Brain microvascular endothelial cell (primary cell): ENCODE measurements at regions not wholly inside any gene's neighbourhood (a gene's known extent, or its start where the extent isn't known, plus 50 kb on each side); places are given as distances from the start of the nearest gene placed in this dataset.

Experiments used
- DNase-seq: peaks from one replicate; pipeline ENCODE4 v3.0.0-alpha.2; 2020
- H3K27ac ChIP-seq: fragments of 250-450 bp; sonication (Bioruptor Pico); 2 replicates; pipeline ENCODE4 v1.5.1; 2020; ENCODE audit warnings: mild to moderate bottlenecking, moderate library complexity
- H3K27me3 ChIP-seq: fragments of 250-450 bp; sonication (Bioruptor Pico); replicated peaks from 2 replicates; pipeline ENCODE4 v1.5.1; 2020; ENCODE audit warnings: mild to moderate bottlenecking
- H3K36me3 ChIP-seq: fragments of 250-450 bp; sonication (Bioruptor Pico); replicated peaks from 2 replicates; pipeline ENCODE4 v1.5.1; 2020; ENCODE audit warnings: mild to moderate bottlenecking
- H3K4me3 ChIP-seq: 2 replicates; pipeline ENCODE4 v1.5.1; 2011; ENCODE audit warnings: low read depth, mild to moderate bottlenecking, control low read depth, low read length, moderate library complexity
- in situ Hi-C: cut with HindIII; loops from 2 replicates; pipeline ENCODE4 v1.10.0; 2017; ENCODE audit warnings: low sequenced_read_pairs, low pct_ligation_motif_present
- TF ChIP-seq, protein P1 (sequence below): IDR thresholded peaks from 2 replicates; pipeline ENCODE4 v1.5.1; 2011; ENCODE audit warnings: low read depth, mild to moderate bottlenecking, moderate library complexity, low read length, control low read depth, inconsistent platforms; ENCODE audit errors: missing control alignments

DNA sequence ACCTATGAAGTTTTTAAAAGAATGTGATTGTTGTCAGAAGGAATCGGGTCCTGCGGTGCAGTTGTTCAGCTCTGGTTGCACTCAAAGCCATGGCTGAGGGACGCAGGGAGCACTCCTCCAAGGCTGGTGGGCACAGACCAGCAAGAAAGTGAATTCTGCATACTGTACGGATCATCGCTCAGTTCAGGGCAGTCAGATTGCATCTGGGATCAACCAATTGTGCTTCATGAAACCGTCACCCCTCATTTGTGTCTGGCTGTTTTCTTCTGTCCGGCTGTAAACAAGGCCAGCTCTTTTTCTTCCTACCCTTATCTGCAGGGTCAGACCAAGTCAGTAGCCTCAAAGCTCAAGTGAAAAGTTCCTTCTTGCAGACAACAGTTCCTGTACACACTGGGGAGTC is 478.3 kb downstream of the TFAP2A start:
- Histone ChIP-seq H3K4me3 (no peak overlapping the region), H3K27me3 (no peaks in the 10 kb centered on the region), H3K36me3 (no peaks in the 10 kb centered on the region), H3K27ac (no peak overlapping the region)
- in situ Hi-C loops, result no loop called here
- TF ChIP-seq, protein P1, sequence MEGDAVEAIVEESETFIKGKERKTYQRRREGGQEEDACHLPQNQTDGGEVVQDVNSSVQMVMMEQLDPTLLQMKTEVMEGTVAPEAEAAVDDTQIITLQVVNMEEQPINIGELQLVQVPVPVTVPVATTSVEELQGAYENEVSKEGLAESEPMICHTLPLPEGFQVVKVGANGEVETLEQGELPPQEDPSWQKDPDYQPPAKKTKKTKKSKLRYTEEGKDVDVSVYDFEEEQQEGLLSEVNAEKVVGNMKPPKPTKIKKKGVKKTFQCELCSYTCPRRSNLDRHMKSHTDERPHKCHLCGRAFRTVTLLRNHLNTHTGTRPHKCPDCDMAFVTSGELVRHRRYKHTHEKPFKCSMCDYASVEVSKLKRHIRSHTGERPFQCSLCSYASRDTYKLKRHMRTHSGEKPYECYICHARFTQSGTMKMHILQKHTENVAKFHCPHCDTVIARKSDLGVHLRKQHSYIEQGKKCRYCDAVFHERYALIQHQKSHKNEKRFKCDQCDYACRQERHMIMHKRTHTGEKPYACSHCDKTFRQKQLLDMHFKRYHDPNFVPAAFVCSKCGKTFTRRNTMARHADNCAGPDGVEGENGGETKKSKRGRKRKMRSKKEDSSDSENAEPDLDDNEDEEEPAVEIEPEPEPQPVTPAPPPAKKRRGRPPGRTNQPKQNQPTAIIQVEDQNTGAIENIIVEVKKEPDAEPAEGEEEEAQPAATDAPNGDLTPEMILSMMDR, result no peak
- DNase-seq, result no peak

DNA sequence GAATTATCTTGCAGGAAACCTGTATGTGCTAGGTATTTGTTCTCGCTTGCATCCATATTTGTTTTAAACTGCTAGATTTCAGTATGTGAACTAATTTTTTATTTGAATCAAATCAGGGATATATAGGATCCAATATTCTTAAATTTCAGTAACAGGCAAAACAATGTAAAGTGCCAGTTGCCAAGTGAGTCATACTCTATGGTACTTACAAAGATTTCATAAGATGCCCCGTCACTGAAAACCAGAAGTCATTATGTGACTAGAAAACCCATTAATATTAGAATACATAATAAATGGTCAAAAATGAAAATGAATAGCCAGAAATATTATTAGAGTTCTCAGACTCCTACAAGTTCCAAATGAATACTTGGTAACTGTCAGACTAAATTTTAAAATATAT is 481.2 kb downstream of the TFAP2A start:
- no peak for DNase-seq
- H3K36me3 ChIP-seq, result no peaks in the 10 kb centered on the region
- no peaks in the 10 kb centered on the region for H3K27me3 ChIP-seq
- TF ChIP-seq, protein P1, result no peak
- H3K27ac ChIP-seq, result no peak overlapping the region
- in situ Hi-C loops, result no loop called here
- no peak overlapping the region for H3K4me3 ChIP-seq

DNA sequence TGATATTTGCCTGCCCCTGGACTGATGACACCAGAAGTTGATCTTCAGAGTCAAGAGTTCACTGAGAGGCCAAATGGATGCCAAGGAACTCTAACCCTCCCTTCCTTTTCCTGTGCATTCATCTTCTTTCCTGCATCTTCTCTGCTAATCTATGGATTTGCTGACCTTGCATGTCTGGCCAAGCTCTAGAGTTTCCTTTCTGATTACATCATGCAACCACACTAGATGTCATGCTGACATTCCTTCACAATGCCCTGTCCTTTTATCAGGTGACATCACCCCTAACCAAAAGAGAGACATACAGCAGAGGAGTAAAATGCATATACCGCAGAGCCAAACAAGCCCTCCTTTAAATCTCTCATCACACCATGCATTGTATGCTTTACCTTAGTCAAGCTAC is 487.6 kb downstream of the TFAP2A start:
- no peaks in the 10 kb centered on the region for H3K27me3 ChIP-seq
- no peaks in the 10 kb centered on the region for H3K36me3 ChIP-seq
- TF ChIP-seq, protein P1, result no peak
- in situ Hi-C loops, result no loop called here
- no peak overlapping the region for H3K27ac ChIP-seq
- no peak for DNase-seq
- no peak overlapping the region for H3K4me3 ChIP-seq

DNA sequence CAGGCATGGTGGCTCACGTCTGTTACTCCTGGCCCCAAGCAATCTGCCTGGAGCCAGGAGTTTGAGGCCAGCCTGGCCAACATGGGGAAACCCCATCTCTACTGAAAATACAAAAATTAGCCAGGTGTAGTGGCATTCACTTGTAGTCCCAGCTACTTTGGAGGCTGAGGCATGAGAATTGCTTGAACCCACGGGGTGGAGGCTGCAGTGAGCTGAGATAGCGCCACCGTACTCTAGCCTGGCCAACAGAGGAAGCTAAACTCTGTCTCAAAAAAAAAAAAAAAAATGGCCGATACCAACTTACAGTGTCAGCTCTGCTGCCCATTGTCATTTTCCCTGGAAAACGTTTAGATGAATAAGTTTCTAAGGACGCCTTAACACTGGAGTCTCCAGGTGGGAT is 489.9 kb downstream of the TFAP2A start:
- Histone ChIP-seq H3K27ac (no peak overlapping the region), H3K4me3 (no peak overlapping the region), H3K27me3 (no peaks in the 10 kb centered on the region), H3K36me3 (no peaks in the 10 kb centered on the region)
- in situ Hi-C loops, result no loop called here
- no peak for DNase-seq
- TF ChIP-seq, protein P1, result no peak

DNA sequence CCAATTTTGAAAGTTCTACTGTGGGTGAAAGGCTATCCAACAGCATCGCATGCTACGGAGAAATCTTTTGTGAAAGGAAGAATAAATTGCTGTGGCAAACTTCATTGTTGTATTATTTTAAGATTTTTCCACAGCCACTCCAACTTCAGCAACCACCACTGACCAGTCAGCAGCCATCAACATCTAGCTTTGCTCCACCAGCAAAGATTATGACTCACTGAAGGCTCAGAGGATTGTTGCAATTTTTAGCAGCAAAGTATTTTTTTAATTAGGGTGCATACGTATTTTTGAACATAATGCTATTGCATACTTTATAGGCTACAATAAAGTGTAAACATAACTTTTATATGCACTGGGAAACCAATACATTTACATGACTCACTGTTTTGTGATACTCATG is 493.5 kb downstream of the TFAP2A start:
- Histone ChIP-seq H3K4me3 (no peak overlapping the region), H3K27ac (no peak overlapping the region), H3K36me3 (no peaks in the 10 kb centered on the region), H3K27me3 (no peaks in the 10 kb centered on the region)
- TF ChIP-seq, protein P1, result no peak
- in situ Hi-C loops, result no loop called here
- no peak for DNase-seq

DNA sequence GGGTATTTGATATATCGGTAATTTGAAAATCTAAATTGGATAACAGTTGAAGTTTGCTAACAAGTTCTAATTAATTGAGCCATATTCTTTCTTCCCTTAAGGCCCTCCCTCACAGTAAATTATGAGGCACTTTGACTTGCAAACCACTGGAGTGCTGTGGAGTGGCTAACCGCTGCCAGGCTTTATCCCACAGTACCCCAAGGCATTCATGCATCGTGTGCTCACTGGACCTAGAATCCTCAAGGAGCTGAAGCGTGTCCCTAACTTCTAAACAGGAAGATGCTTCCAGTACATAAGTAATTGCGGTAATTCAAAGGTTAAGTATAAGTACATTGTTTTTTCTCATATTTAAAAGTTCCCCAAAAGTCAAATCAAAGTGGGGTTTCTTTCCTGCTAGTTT is 499.9 kb downstream of the TFAP2A start:
- H3K27ac ChIP-seq, result no peak overlapping the region
- H3K36me3 ChIP-seq, result no peaks in the 10 kb centered on the region
- H3K4me3 ChIP-seq, result no peak overlapping the region
- in situ Hi-C loops, result no loop called here
- H3K27me3 ChIP-seq, result no peaks in the 10 kb centered on the region
- TF ChIP-seq, protein P1, result no peak
- no peak for DNase-seq
